Keratinocyte (primary cell): ENCODE measurements at regions not wholly inside any gene's neighbourhood (a gene's known extent, or its start where the extent isn't known, plus 50 kb on each side); places are given as distances from the start of the nearest gene placed in this dataset.

Experiments used
- EZH2 ChIP-seq: IDR thresholded peaks from one replicate; pipeline ENCODE4 v1.6.1; 2012; ENCODE audit warnings: inconsistent platforms, mild to moderate bottlenecking, low read length, moderate library complexity
- TF ChIP-seq, protein P1 (sequence below), 3 experiments: IDR thresholded peaks in 1 of 3; conservative IDR thresholded peaks in 1 of 3; optimal IDR thresholded peaks in 1 of 3; 2 replicates in 2 of 3; 3 replicates in 1 of 3; pipeline versions ENCODE3 to v1.5.1; 2011; ENCODE audit warnings: low read length in 3 of 3, mild to moderate bottlenecking in 3 of 3, moderate library complexity in 2 of 3, control low read depth in 1 of 3, inconsistent platforms in 1 of 3; ENCODE audit not compliant: insufficient read depth in 2 of 3; ENCODE audit errors: extremely low read depth in 1 of 3

DNA sequence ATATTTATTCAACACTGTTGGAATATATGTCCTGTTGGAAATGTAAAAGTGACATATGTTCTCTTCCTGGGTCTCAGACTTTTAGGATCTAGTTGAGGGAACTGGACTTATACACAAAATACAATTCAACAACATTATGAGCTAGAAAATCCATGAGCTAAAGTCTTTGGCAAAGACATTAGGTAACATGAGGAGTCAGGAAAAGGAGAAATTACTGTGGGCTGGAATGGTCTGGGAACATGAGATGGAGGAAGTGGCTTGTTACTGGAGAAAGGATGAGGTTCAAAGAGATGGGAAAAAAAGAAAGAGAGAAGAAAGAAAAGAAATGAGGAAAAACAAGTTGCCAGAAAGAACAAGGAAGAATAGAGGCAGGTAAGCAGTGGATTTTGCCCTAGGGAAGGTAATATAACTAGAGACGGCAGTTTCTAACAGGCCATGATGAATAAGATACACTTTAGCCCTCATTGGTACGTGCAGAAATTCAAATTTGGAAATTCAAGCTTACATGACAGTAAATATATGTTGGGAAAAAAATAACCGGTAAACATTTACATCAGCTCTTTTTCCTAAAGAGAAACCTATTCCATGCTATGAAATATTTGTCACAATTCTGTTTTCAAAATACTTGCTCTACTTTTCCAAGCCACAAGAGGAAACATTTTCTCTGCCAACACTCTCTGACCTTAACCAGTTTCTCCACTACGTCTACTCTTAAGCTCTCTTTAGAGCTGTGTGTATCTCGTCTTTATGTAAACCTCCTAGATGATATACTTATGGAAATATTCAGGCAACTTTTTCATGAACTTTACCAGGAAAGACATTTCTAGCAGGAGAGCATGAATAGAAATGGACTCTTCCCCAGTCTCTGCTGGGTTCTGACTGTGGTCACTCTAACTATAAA is 268.8 kb upstream of the BTG1 start:
- TF ChIP-seq, protein P1, sequence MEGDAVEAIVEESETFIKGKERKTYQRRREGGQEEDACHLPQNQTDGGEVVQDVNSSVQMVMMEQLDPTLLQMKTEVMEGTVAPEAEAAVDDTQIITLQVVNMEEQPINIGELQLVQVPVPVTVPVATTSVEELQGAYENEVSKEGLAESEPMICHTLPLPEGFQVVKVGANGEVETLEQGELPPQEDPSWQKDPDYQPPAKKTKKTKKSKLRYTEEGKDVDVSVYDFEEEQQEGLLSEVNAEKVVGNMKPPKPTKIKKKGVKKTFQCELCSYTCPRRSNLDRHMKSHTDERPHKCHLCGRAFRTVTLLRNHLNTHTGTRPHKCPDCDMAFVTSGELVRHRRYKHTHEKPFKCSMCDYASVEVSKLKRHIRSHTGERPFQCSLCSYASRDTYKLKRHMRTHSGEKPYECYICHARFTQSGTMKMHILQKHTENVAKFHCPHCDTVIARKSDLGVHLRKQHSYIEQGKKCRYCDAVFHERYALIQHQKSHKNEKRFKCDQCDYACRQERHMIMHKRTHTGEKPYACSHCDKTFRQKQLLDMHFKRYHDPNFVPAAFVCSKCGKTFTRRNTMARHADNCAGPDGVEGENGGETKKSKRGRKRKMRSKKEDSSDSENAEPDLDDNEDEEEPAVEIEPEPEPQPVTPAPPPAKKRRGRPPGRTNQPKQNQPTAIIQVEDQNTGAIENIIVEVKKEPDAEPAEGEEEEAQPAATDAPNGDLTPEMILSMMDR (optimal IDR thresholded peaks at IDR 0.05 in 1 of 3, IDR thresholded peaks at IDR 0.05 in 1 of 3, conservative IDR thresholded peaks at IDR 0.05 in 1 of 3; ENCODE audit: extremely low read depth in 1 of 3, insufficient read depth in 2 of 3, low read length in 3 of 3): no peak
- TF ChIP-seq EZH2: no peak
